HepG2 (cell line): ENCODE measurements at regions not wholly inside any gene's neighbourhood (a gene's known extent, or its start where the extent isn't known, plus 50 kb on each side); places are given as distances from the start of the nearest gene placed in this dataset.

Experiments
- ATAC-seq: fragments of 200-7000 bp; cut with Tn5 transposase; 3 replicates; pipeline ENCODE4 v1.9.1; 2020; ENCODE audit warnings: mild to moderate bottlenecking, moderate library complexity
- BruUV-seq: library from RNA; stranded (reverse); fragments of 400-500 nt; replicated peaks from 2 replicates; lab custom pipeline; 2021; lab: Mats Ljungman, UMichigan
- CTCF ChIA-PET: fragments of 300-600 bp; formaldehyde crosslinking; extraction: SDS; loops from one replicate; lab custom pipeline; 2021; ENCODE audit warnings: low total read pairs, inconsistent platforms, low intra/inter-chr PET ratio; lab: Yijun Ruan, JAX
- POLR2A ChIA-PET: fragments of 350-600 bp; sonication (Branson Sonifier 250); formaldehyde crosslinking; loops from one replicate; lab custom pipeline; 2020; ENCODE audit warnings: antibody characterized with exemption, inconsistent platforms; lab: Yijun Ruan, JAX
- DNase-seq: peaks from one replicate; pipeline ENCODE4 v3.0.0-alpha.2; 2015; ENCODE audit warnings: low spot score
- FAIRE-seq: peaks from 3 replicates; lab custom pipeline; 2011; peaks lifted over from hg19 to GRCh38; lab: Jason Lieb, UNC
- H2AFZ ChIP-seq: one replicate; pipeline ENCODE4 v1.6.1; 2011; ENCODE audit warnings: low read length, inconsistent platforms
- H3K27ac ChIP-seq: fragments of 300-600 bp; 3 replicates; pipeline ENCODE4 v1.8.0; 2011; ENCODE audit warnings: mixed run types, mild to moderate bottlenecking, mixed read lengths, low read length, inconsistent platforms; ENCODE audit not compliant: insufficient read depth; ENCODE audit errors: extremely low read length
- H3K27me3 ChIP-seq, 2 experiments: fragments of 200-600 bp in 1 of 2; 2 replicates in 1 of 2; 3 replicates in 1 of 2; pipeline versions ENCODE4 v1.6.0 to v1.8.0; 2011; ENCODE audit warnings: low read length in 2 of 2, mild to moderate bottlenecking in 2 of 2, moderate library complexity in 2 of 2, inconsistent platforms in 1 of 2; ENCODE audit not compliant: insufficient read depth in 2 of 2, control insufficient read depth in 1 of 2
- H3K36me3 ChIP-seq, 2 experiments: fragments of 200-600 bp in 1 of 2; replicated peaks in 1 of 2; 2 replicates in 1 of 2; 3 replicates in 1 of 2; pipeline versions ENCODE4 v1.5.1 to v1.8.0; 2011; ENCODE audit warnings: low read length in 2 of 2, inconsistent platforms in 1 of 2; ENCODE audit not compliant: insufficient read depth in 2 of 2, control insufficient read depth in 1 of 2
- H3K4me1 ChIP-seq: 2 replicates; pipeline ENCODE4 v1.5.1; 2012; ENCODE audit warnings: low read length, inconsistent platforms; ENCODE audit not compliant: insufficient read depth
- H3K4me2 ChIP-seq: 2 replicates; pipeline ENCODE4 v1.6.0; 2011; ENCODE audit warnings: low read depth, low read length, inconsistent platforms
- H3K4me3 ChIP-seq, 3 experiments: fragments of 200-600 bp in 1 of 3; sonication (generic), shearing (Covaris generic) in 1 of 3; replicated peaks in 1 of 3; 2 replicates each; pipeline ENCODE4 v1.5.1; 2011 to 2016; ENCODE audit warnings: low read length in 3 of 3, inconsistent platforms in 2 of 3, low read depth in 2 of 3, mild to moderate bottlenecking in 2 of 3, control low read depth in 1 of 3, mixed read lengths in 1 of 3; ENCODE audit not compliant: insufficient read depth in 1 of 3
- H3K79me2 ChIP-seq: one replicate; pipeline ENCODE4 v1.6.1; 2011; ENCODE audit warnings: low read length, inconsistent platforms; ENCODE audit not compliant: insufficient read depth
- H3K9ac ChIP-seq: 2 replicates; pipeline ENCODE4 v1.6.0; 2011; ENCODE audit warnings: mild to moderate bottlenecking, low read depth, low read length, inconsistent platforms; ENCODE audit not compliant: insufficient read depth
- H3K9me3 ChIP-seq: 2 replicates; pipeline ENCODE4 v1.5.1; 2012; ENCODE audit warnings: mild to moderate bottlenecking, low read length
- H4K20me1 ChIP-seq: 2 replicates; pipeline ENCODE4 v1.6.0; 2011; ENCODE audit warnings: inconsistent platforms, mild to moderate bottlenecking, low read length, moderate library complexity; ENCODE audit not compliant: insufficient read depth
- LBX2 ChIP-seq: sonication (generic); formaldehyde crosslinking; IDR thresholded peaks from 2 replicates; pipeline ENCODE4 v1.5.0; 2020; ENCODE audit warnings: missing genetic modification reagents, mild to moderate bottlenecking, borderline replicate concordance
- MATR3 ChIP-seq: sonication (generic); formaldehyde crosslinking; IDR thresholded peaks from 2 replicates; pipeline ENCODE4 v1.4.0; 2020; ENCODE audit warnings: missing genetic modification reagents
- MXD1 ChIP-seq: sonication (generic); formaldehyde crosslinking; IDR thresholded peaks from 2 replicates; pipeline ENCODE4 v1.4.0; 2020; ENCODE audit warnings: mild to moderate bottlenecking, missing genetic modification reagents
- REPIN1 ChIP-seq: sonication (generic); formaldehyde crosslinking; IDR thresholded peaks from 2 replicates; pipeline ENCODE4 v1.8.0; 2022; ENCODE audit warnings: missing genetic modification reagents, low read depth, mild to moderate bottlenecking, borderline replicate concordance
- ZFP82 ChIP-seq: sonication (generic); formaldehyde crosslinking; IDR thresholded peaks from 2 replicates; pipeline ENCODE4 v1.5.1; 2020; ENCODE audit warnings: mild to moderate bottlenecking, missing genetic modification reagents, borderline replicate concordance
- ZNF549 ChIP-seq: sonication (generic); formaldehyde crosslinking; IDR thresholded peaks from 2 replicates; pipeline ENCODE4 v1.5.0; 2020; ENCODE audit warnings: missing genetic modification reagents
- ZNF790 ChIP-seq: sonication (generic); formaldehyde crosslinking; IDR thresholded peaks from 2 replicates; pipeline ENCODE4 v1.8.0; 2022; ENCODE audit warnings: missing genetic modification reagents, mild to moderate bottlenecking, borderline replicate concordance
- ZSCAN25 ChIP-seq: sonication (generic); formaldehyde crosslinking; IDR thresholded peaks from 2 replicates; pipeline ENCODE4 v1.8.0; 2022; ENCODE audit warnings: mild to moderate bottlenecking, missing genetic modification reagents
- ZSCAN9 ChIP-seq: IDR thresholded peaks from 2 replicates; pipeline ENCODE4 v1.6.1; 2016; ENCODE audit warnings: borderline replicate concordance
- WGBS: methylation state at CpG from one replicate; pipeline ENCODE4 v1.1.6; 2017; ENCODE audit warnings: low lambda C conversion rate; 5-methylcytosine and 5-hydroxymethylcytosine counted together
- in situ Hi-C: cut with HindIII; loops from 2 replicates; pipeline ENCODE4 v1.10.0; 2017; ENCODE audit warnings: low pct_unique_long_range_greater_than_20kb; ENCODE audit not compliant: extremely low pct_ligation_motif_present
- intact Hi-C: fragments of 100-400 bp; cut with micrococcal nuclease; formaldehyde crosslinking; loops from one replicate; pipeline ENCODE4 v1.10.0; 2022; ENCODE audit not compliant: unreplicated experiment
- TF ChIP-seq, protein P1 (sequence below): sonication (generic); formaldehyde crosslinking; IDR thresholded peaks from 2 replicates; pipeline ENCODE4 v1.8.1; 2023; ENCODE audit warnings: mild to moderate bottlenecking, moderate library complexity, missing genetic modification reagents
- TF ChIP-seq, protein P2 (sequence below): sonication (generic); formaldehyde crosslinking; IDR thresholded peaks from 2 replicates; pipeline ENCODE4 v1.4.0; 2020; ENCODE audit warnings: missing genetic modification reagents
- TF ChIP-seq, protein P3 (sequence below): sonication (generic); formaldehyde crosslinking; IDR thresholded peaks from 2 replicates; pipeline ENCODE4 v1.8.1; 2023; ENCODE audit warnings: missing genetic modification reagents, inconsistent platforms, borderline replicate concordance
- TF ChIP-seq, protein P4 (sequence below): sonication (generic); formaldehyde crosslinking; IDR thresholded peaks from 2 replicates; pipeline ENCODE4 v1.4.0; 2020; ENCODE audit warnings: mild to moderate bottlenecking, missing genetic modification reagents, borderline replicate concordance

GRCh38 chr21:28393279-28393678 lies 599.4 kb downstream of the LTN1 start:
- Histone ChIP-seq H2AFZ (no peak overlapping the region), H3K9ac (no peak overlapping the region), H4K20me1 (no peaks in the 10 kb centered on the region), H3K4me2 (no peak overlapping the region), H3K4me1 (no peaks in the 10 kb centered on the region), H3K36me3 (no peaks in the 10 kb centered on the region), H3K27me3 (no peaks in the 10 kb centered on the region), H3K79me2 (no peaks in the 10 kb centered on the region), H3K4me3 (no peak overlapping the region), H3K9me3 (peaks cover 99% of the 10 kb centered on the region), H3K27ac (no peak overlapping the region)
- no peak for ATAC-seq
- intact Hi-C loops (no loop called here), in situ Hi-C loops (no loop called here)
- CTCF ChIA-PET: no interaction called here
- WGBS: 14% methylated on average over 7 of the region's 7 CpGs
- no peak for FAIRE-seq
- no peak for DNase-seq
- no TSS peak for BruUV-seq
- POLR2A ChIA-PET: no interaction called here
- TF ChIP-seq MATR3 (CRISPR knock-in tag) (no peak), ZSCAN9 (CRISPR knock-in tag) (no peak), LBX2 (CRISPR knock-in tag) (no peak), MXD1 (CRISPR knock-in tag) (no peak), ZNF790 (CRISPR knock-in tag) (no peak), ZNF549 (CRISPR knock-in tag) (no peak), ZSCAN25 (CRISPR knock-in tag) (no peak), ZFP82 (CRISPR knock-in tag) (no peak), REPIN1 (CRISPR knock-in tag) (no peak)
- TF ChIP-seq, protein P1, sequence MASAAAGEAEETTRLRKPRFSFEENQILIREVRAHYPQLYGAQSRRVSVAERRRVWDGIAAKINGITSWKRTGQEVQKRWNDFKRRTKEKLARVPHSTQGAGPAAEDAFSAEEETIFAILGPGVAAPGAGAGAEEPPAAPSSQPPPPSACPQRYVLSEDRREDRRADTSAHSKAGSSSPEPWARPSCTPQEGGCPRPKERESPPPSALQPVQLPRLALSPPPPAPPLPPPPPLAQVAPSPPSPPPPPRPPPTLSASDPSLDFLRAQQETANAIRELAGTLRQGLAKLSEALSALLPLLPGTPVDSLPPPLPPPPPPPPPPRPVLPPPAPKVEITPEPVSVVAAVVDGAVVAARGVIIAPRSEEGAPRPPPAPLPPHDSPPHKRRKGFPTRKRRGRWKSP (CRISPR knock-in tag): no peak
- TF ChIP-seq, protein P2, sequence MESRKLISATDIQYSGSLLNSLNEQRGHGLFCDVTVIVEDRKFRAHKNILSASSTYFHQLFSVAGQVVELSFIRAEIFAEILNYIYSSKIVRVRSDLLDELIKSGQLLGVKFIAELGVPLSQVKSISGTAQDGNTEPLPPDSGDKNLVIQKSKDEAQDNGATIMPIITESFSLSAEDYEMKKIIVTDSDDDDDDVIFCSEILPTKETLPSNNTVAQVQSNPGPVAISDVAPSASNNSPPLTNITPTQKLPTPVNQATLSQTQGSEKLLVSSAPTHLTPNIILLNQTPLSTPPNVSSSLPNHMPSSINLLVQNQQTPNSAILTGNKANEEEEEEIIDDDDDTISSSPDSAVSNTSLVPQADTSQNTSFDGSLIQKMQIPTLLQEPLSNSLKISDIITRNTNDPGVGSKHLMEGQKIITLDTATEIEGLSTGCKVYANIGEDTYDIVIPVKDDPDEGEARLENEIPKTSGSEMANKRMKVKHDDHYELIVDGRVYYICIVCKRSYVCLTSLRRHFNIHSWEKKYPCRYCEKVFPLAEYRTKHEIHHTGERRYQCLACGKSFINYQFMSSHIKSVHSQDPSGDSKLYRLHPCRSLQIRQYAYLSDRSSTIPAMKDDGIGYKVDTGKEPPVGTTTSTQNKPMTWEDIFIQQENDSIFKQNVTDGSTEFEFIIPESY (CRISPR knock-in tag): no peak
- TF ChIP-seq, protein P3, sequence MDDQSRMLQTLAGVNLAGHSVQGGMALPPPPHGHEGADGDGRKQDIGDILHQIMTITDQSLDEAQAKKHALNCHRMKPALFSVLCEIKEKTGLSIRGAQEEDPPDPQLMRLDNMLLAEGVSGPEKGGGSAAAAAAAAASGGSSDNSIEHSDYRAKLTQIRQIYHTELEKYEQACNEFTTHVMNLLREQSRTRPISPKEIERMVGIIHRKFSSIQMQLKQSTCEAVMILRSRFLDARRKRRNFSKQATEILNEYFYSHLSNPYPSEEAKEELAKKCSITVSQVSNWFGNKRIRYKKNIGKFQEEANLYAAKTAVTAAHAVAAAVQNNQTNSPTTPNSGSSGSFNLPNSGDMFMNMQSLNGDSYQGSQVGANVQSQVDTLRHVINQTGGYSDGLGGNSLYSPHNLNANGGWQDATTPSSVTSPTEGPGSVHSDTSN: no peak
- TF ChIP-seq, protein P4, sequence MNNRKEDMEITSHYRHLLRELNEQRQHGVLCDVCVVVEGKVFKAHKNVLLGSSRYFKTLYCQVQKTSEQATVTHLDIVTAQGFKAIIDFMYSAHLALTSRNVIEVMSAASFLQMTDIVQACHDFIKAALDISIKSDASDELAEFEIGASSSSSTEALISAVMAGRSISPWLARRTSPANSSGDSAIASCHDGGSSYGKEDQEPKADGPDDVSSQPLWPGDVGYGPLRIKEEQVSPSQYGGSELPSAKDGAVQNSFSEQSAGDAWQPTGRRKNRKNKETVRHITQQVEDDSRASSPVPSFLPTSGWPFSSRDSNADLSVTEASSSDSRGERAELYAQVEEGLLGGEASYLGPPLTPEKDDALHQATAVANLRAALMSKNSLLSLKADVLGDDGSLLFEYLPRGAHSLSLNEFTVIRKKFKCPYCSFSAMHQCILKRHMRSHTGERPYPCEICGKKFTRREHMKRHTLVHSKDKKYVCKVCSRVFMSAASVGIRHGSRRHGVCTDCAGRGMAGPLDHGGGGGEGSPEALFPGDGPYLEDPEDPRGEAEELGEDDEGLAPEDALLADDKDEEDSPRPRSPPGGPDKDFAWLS: no peak
